Omental fat pad (tissue), 3 donors: ENCODE measurements at regions not wholly inside any gene's neighbourhood (a gene's known extent, or its start where the extent isn't known, plus 50 kb on each side); places are given as distances from the start of the nearest gene placed in this dataset.
"Not testable (repeated sequence)": the region's sequence is repeated elsewhere in the genome, so short reads cannot be mapped to it uniquely, and the experiment has no call there.

Source experiments
- ATAC-seq: fragments of 150-250 bp; one replicate; pipeline ENCODE4 v1.9.1; 2016; ENCODE audit warnings: mild to moderate bottlenecking, moderate library complexity; ENCODE audit not compliant: low FRiP score
- DNase-seq: peaks from one replicate; pipeline ENCODE4 v3.0.0-alpha.2; 2019; ENCODE audit warnings: low spot score
- TF ChIP-seq, protein P1 (sequence below), 3 donors: fragments of 450-650 bp; IDR thresholded peaks; one replicate each; pipeline ENCODE4 v1.5.1; 2016 to 2017; ENCODE audit warnings: antibody characterized with exemption in 3 of 3, mild to moderate bottlenecking in 3 of 3, moderate library complexity in 2 of 3

DNA sequence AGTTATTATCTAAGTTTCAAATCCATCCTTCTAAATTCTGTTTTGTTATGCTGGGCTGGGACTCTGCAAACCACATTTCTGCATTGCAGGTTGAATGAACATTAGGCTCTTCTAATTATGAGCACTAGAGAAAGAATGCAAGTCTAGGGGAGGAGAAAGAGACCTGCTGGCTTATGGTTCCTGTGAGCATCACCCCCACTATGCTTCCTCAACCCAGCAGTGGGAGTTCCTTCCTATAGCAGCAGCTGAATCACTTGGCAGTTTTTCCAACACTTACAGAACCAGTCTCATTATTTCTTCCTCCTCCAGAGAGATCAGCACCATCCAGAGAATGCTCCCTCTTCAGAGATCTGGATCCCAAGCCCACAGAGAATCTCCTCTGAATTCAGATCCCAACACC is 297.7 kb upstream of the CLEC14A start:
- TF ChIP-seq, protein P1, sequence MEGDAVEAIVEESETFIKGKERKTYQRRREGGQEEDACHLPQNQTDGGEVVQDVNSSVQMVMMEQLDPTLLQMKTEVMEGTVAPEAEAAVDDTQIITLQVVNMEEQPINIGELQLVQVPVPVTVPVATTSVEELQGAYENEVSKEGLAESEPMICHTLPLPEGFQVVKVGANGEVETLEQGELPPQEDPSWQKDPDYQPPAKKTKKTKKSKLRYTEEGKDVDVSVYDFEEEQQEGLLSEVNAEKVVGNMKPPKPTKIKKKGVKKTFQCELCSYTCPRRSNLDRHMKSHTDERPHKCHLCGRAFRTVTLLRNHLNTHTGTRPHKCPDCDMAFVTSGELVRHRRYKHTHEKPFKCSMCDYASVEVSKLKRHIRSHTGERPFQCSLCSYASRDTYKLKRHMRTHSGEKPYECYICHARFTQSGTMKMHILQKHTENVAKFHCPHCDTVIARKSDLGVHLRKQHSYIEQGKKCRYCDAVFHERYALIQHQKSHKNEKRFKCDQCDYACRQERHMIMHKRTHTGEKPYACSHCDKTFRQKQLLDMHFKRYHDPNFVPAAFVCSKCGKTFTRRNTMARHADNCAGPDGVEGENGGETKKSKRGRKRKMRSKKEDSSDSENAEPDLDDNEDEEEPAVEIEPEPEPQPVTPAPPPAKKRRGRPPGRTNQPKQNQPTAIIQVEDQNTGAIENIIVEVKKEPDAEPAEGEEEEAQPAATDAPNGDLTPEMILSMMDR (IDR thresholded peaks at IDR 0.05): no peak
- DNase-seq: no peak
- no peak for ATAC-seq

DNA sequence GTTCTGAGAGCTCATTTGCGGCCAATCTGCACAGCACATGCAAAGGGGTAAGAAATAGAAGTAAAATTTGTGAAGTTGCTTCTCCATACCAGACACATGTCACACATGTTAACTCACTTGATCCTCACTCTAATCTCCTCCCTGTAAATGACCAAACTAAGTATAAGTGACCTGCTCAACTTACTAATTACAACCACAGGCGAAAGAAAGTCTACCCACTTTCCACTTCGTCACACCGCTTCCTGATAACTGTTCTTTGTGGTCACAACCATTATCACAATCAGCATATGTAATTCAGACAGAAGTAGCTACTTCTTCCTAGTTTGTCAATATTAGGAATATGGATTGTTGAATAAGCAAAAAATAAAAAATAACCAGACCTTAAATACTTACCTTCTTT is 293.7 kb upstream of the CLEC14A start:
- no peak for DNase-seq

DNA sequence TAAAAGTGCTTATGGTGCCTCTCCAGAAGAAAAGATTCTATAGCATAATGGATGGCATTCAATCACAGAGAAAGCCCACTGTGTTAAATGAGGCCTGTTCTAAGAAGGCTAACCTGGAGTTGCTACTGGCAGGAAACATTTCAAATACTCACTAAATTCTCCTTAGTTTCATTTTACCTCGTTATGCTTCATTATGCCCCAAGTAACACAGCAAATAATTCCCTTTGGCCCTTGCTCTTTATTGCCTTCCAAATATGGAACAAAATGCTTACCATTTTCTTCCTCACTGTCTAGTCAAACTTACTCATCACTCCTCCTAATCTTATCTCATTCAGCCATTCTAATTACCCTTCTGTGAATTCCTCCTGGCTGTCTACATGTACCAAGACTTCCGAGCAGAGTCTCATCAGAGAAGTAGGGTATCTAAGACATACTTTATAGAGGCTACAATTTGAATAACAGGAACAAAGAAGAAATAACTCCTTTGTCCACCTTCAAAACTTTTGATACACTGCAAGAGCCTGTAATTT is 292.1 kb upstream of the CLEC14A start:
- TF ChIP-seq, protein P1 (IDR thresholded peaks at IDR 0.05): no peak
- DNase-seq (no peak), ATAC-seq (no peak)

More for the DNA sequence above, 293.7 kb upstream of the CLEC14A start:
- ATAC-seq: no peak
- TF ChIP-seq, protein P1 (IDR thresholded peaks at IDR 0.05): no peak

DNA sequence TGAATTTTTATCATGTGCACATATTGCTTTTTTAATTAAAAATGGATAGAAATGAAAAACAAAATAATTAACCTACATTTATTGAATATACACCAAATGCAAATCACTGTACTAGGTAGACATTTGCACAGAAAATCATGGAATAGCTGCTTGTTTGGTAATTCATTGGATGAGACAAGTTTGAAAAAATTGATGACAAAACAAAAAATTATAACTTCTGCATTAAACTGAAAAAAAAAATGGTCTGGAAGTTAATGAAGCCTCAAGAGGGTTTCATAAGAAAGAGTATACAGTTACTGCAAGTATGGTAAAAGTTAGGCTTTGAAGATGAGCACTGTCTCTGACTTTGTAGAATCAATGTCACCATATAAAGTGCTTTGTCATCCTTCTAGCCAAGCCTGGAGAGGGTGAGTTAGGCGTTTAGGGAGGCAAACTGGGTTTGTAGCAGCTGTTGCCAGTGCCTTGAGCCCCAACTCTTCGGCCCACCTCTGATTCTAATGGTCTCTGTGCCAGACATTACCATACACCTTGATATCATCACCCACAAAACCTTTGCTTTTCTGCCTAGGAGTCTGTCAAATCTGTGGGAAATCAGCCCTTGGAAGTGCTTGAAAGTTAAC is 291.1 kb upstream of the CLEC14A start:
- no peak for ATAC-seq
- no peak for DNase-seq
- TF ChIP-seq, protein P1 (IDR thresholded peaks at IDR 0.05): no peak

DNA sequence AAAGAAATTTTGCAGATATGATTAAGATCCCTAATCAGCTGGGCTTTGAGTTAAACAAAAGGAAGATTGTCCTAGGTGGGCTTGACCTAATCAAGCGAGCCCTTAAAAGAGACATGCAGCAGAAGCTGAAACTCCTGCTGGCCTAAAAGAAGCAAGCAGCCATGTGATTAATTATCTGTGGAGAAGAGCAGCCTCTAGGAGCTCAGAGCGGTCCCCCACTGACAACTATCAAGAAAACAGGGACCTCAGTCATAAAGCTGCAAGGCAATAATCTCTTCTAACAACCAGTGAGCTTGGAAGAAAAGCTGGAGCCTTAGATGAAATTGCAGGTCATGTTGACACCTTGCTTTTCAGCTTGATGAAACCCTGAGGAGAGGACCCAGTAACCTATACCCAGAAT is 288.9 kb upstream of the CLEC14A start:
- DNase-seq (no peak), ATAC-seq (no peak)
- TF ChIP-seq, protein P1 (IDR thresholded peaks at IDR 0.05): no peak

DNA sequence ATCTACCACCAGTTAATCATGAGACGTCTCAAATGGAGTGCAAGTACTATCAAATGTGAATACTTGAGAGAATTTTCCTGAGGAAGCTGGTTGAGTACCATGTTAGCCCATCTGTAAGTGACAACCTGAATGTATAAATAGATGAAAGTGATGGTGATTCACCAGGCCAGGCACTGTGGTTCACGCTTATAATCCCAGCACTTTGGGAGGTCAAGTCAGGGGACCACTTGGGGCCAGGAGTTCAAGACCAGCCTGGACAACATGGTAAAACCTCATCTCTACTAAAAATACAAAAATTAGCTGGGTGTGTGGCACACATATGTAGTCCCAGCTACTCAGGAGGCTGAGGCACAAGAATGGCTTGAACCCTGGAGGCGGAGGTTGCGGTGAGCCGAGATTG is 288.0 kb upstream of the CLEC14A start:
- DNase-seq, ATAC-seq: not testable (repeated sequence)

DNA sequence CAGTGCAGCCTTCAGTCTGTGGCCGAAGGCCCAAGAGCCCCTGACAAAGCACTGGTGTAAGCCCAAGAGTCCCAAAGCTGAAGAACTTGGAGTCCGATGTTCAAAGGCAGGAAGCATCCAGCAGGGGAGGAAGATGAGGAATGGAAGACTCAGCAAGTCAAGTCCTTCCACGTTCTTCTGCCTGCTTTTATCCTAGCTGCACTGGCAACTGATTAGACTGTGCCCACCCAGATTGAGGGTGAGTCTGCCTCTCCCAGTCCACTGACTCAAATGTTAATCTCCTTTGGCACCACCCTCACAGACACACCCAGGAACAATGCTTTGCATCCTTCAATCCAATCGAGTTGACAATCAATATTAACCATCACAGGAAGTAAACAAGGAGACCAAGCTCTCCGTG is 282.2 kb upstream of the CLEC14A start:
- ATAC-seq, DNase-seq: not testable (repeated sequence)

DNA sequence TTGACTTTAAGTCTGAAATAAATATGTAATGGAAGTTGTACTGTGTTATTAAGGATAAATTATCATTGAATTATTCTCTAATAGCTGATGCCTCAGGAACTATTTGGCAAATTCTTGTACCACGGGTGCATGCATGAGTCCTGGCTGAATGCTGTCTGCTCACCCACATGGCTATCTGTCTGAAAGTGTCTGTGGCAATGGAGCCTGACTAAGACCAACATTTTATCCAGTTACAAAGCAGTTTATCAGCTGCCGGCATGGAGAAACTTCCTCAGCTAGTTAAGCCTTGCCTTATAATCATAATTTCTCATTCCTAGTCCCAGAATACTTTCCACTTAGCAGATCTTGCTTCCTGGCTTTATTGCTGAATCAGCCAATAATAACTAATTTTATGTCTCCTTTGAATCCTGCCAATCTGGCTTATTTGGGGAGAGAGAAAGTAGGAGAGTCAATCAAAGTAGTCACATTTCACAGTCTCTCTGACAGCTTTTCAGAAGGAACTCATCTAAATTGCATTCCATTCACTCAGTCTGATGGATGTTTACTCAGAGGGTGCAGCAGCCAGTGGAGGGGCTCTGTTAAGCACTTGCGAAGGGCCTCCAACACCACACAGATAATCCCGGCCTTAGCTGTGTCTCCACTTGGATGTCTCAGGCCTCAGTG is 280.6 kb upstream of the CLEC14A start:
- ATAC-seq: no peak
- TF ChIP-seq, protein P1 (IDR thresholded peaks at IDR 0.05): no peak
- no peak for DNase-seq
